ENCODE measurements at regions not wholly inside any gene's neighbourhood (a gene's known extent, or its start where the extent isn't known, plus 50 kb on each side); places are given as distances from the start of the nearest gene placed in this dataset.
A peak's percentile ranks its signal among the peaks of the same experiment; 100 is the strongest.

DNA sequence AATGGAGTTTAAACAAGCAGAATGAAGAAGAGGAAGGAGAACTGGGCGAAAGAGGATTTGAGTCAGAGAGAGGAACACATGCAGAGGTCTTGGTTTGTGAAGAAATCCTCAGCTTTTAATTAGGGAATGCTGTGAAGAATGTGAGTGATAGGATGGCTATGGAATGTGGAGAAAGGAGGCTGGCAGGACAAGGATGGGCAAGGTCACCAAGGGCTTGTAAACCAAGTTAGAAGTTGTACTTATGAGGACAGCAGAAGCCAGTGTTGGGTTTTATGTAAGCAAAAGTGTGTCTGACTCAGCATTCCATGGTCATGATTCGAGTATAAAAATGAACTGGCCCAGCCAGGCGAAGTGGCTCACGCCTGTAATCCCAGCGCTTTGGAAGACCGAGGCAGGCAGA lies 60.0 kb upstream of the IL12A start:
- H3K27me3 ChIP-seq = no peaks in the 10 kb centered on the region
- no peaks in the 10 kb centered on the region for H3K9me3 ChIP-seq
- H3K36me3 ChIP-seq = no peaks in the 10 kb centered on the region
- no peak overlapping the region for H3K27ac ChIP-seq
- no peaks in the 10 kb centered on the region for H3K4me1 ChIP-seq
- TF ChIP-seq, protein P1, sequence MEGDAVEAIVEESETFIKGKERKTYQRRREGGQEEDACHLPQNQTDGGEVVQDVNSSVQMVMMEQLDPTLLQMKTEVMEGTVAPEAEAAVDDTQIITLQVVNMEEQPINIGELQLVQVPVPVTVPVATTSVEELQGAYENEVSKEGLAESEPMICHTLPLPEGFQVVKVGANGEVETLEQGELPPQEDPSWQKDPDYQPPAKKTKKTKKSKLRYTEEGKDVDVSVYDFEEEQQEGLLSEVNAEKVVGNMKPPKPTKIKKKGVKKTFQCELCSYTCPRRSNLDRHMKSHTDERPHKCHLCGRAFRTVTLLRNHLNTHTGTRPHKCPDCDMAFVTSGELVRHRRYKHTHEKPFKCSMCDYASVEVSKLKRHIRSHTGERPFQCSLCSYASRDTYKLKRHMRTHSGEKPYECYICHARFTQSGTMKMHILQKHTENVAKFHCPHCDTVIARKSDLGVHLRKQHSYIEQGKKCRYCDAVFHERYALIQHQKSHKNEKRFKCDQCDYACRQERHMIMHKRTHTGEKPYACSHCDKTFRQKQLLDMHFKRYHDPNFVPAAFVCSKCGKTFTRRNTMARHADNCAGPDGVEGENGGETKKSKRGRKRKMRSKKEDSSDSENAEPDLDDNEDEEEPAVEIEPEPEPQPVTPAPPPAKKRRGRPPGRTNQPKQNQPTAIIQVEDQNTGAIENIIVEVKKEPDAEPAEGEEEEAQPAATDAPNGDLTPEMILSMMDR (IDR thresholded peaks at IDR 0.05) = no peak
- no peak for TF ChIP-seq POLR2A (IDR thresholded peaks at IDR 0.05)
- 89% methylated on average over 3 of the region's 6 CpGs for WGBS (ENCODE audit: insufficient coverage, low coverage, low lambda C conversion rate, missing lambda C conversion rate)
- DNase-seq = no peak
- intact Hi-C loops (cut with DNase I) = no loop called here
- ATAC-seq = no peak
- H3K4me3 ChIP-seq = no peak overlapping the region

DNA sequence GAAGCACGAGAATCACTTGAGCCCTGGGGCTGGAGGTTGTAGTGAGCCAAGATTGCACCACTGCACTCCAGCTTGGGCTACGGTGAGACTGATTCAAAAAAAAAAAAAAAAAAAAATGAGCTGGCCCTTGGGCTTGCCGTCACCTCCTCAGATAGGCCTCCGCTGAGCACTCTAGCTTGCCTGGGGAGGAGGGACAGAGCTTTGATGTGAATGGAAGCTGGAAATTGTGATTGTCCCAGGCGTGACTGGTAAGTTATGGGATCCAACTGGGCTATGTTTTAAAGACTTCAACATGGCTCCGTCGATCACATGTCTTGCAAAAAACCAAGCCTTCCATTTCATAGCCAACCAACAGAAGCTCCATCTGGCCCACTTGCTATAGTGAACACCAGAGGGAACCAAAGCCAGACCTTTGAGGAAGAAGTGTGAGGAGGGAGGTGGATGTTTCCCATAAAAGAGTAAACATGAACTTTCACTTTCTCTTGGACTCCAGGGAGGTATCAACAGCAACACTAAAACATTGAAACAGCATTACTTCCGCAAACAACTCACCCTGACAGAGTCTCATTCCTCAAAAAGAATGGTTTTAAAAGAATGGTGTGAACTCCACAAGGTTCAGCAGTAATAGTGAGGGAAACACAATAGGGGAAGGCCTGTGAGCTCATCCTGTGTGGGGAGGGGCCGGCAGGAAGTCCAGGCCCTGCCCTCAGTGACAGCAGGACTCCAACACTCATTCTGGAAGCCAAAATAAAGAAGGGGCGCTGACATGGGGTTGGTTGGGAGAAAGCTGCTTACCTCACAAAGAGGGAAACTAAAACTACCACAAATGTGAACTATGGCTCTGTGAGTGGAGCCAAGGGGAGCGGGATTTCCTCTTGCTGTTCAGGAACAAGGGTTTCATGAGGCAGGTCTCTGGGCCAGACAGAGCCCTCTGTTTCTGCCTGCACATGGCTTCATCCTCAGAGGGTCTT lies 59.2 kb upstream of the IL12A start:
- WGBS (ENCODE audit: insufficient coverage, low coverage, low lambda C conversion rate, missing lambda C conversion rate) = 66% methylated on average over 7 of the region's 11 CpGs
- TF ChIP-seq POLR2A (IDR thresholded peaks at IDR 0.05) = no peak
- TF ChIP-seq, protein P1 (IDR thresholded peaks at IDR 0.05) = peak; percentile 18 to 36 (median 24)
- H3K9me3 ChIP-seq = peaks cover 0 to 5% (median 0%) of the 10 kb centered on the region in 4 donors
- H3K27ac ChIP-seq = peak overlapping the region in 1 of 3 donors; percentile 10
- no peaks in the 10 kb centered on the region for H3K27me3 ChIP-seq
- H3K4me3 ChIP-seq = no peak overlapping the region
- H3K4me1 ChIP-seq = no peaks in the 10 kb centered on the region
- DNase-seq (no peak), ATAC-seq (peak; percentile 70 to 93 (median 85))
- intact Hi-C loops (cut with DNase I) = no loop called here
- H3K36me3 ChIP-seq = no peaks in the 10 kb centered on the region

DNA sequence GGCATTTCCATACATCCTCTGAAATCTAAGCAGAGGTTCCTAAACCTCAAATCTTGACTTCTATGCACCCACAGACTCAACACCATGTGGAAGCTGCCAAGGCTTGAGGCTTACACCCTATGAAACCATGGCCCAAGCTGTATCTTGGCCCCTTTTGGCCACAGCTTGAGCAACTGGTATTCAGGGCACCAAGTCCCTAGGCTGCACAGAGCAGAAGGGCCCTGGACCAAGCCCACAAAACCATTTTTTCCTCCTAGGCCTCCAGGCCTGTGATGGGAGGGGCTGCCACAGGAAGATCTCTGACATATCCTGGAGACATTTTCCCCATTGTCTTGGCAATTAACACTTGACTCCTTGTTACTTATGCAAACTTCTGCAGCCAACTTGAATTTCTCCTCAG lies 54.4 kb upstream of the IL12A start:
- Histone ChIP-seq H3K4me1 (no peaks in the 10 kb centered on the region), H3K36me3 (no peaks in the 10 kb centered on the region), H3K27ac (no peak overlapping the region), H3K4me3 (no peak overlapping the region), H3K9me3 (peaks cover 0 to 5% (median 0%) of the 10 kb centered on the region in 4 donors), H3K27me3 (no peaks in the 10 kb centered on the region)
- DNase-seq (no peak), ATAC-seq (no peak)
- TF ChIP-seq POLR2A (IDR thresholded peaks at IDR 0.05) = no peak
- TF ChIP-seq, protein P1 (IDR thresholded peaks at IDR 0.05) = no peak
- intact Hi-C loops (cut with DNase I) = no loop called here

DNA sequence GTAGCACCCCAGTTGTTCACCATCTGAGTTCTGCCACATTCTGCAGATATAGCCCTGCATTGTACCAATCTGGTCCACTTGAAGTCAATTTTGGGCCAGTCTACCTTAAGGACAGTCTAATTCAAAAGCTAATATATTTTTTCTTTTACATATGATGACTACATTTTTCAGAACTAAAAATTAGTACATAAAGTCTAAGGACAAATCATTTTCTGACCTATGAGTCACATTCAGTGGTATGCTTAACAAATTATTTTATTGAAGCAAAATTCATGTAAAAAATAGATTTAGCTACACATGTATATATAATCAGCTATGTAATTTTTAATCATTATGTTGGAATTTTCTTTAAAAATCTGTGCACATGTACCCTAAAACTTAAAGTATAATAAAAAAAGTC lies 52.1 kb upstream of the IL12A start:
- H3K27me3 ChIP-seq = no peaks in the 10 kb centered on the region
- no peak overlapping the region for H3K27ac ChIP-seq
- ATAC-seq (no peak), DNase-seq (no peak)
- no peak for TF ChIP-seq POLR2A (IDR thresholded peaks at IDR 0.05)
- TF ChIP-seq, protein P1 (IDR thresholded peaks at IDR 0.05) = no peak
- H3K9me3 ChIP-seq = peaks cover 0 to 5% (median 0%) of the 10 kb centered on the region in 4 donors
- intact Hi-C loops (cut with DNase I) = no loop called here
- no peaks in the 10 kb centered on the region for H3K36me3 ChIP-seq
- no peaks in the 10 kb centered on the region for H3K4me1 ChIP-seq
- H3K4me3 ChIP-seq = no peak overlapping the region
